ENCODE measurements at regions not wholly inside any gene's neighbourhood (a gene's known extent, or its start where the extent isn't known, plus 50 kb on each side); places are given as distances from the start of the nearest gene placed in this dataset.

- intact Hi-C loops (cut with micrococcal nuclease; ENCODE audit: unreplicated experiment): no loop called here
- CTCF ChIA-PET: no interaction called here
Observed at GRCh38 chr5:56429110-56429561, 196.0 kb upstream of the ANKRD55 start.

GRCh38 chr5:56426693-56427092, 193.6 kb upstream of the ANKRD55 start:
- BruUV-seq (replicated peaks): no TSS peak
- H3K27ac ChIP-seq (ENCODE audit: low read depth, low read length, poor library complexity, severe bottlenecking): no peak overlapping the region
- ChIA-PET CTCF (no interaction called here), POLR2A (ENCODE audit: low non-redundant PET) (no interaction called here)
- H3K4me3 ChIP-seq (ENCODE audit: low read depth, low read length, poor library complexity, severe bottlenecking): no peak overlapping the region
- TF ChIP-seq CTCF (conservative IDR thresholded peaks at IDR 0.05; ENCODE audit: low read depth, low read length): no peak
- no peak for TF ChIP-seq EZH2 (IDR thresholded peaks at IDR 0.05; ENCODE audit: borderline replicate concordance, low read depth, low read length, poor library complexity, severe bottlenecking)
- H3K4me1 ChIP-seq (ENCODE audit: insufficient read depth, low read length, poor library complexity, severe bottlenecking): no peaks in the 10 kb centered on the region
- H3K36me3 ChIP-seq (ENCODE audit: insufficient read depth, low read length, poor library complexity, severe bottlenecking): no peaks in the 10 kb centered on the region
- no peak for DNase-seq (ENCODE audit: low spot score)
- intact Hi-C loops (cut with micrococcal nuclease; ENCODE audit: unreplicated experiment): no loop called here
- no peaks in the 10 kb centered on the region for H3K27me3 ChIP-seq (replicated peaks; ENCODE audit: insufficient read depth, low read depth, low read length, poor library complexity)
- no peaks in the 10 kb centered on the region for H3K9me3 ChIP-seq (ENCODE audit: low read depth, low read length, poor library complexity, severe bottlenecking)

More at GRCh38 chr5:56429110-56429561, 196.0 kb upstream of the ANKRD55 start:
- no TSS peak for BruUV-seq (replicated peaks)
- DNase-seq (ENCODE audit: low spot score): no peak
- TF ChIP-seq EZH2 (IDR thresholded peaks at IDR 0.05; ENCODE audit: borderline replicate concordance, low read depth, low read length, poor library complexity, severe bottlenecking) (no peak), CTCF (conservative IDR thresholded peaks at IDR 0.05; ENCODE audit: low read depth, low read length) (no peak)
- H3K9me3 ChIP-seq (ENCODE audit: low read depth, low read length, poor library complexity, severe bottlenecking): no peaks in the 10 kb centered on the region
- no peak overlapping the region for H3K27ac ChIP-seq (ENCODE audit: low read depth, low read length, poor library complexity, severe bottlenecking)
- H3K36me3 ChIP-seq (ENCODE audit: insufficient read depth, low read length, poor library complexity, severe bottlenecking): no peaks in the 10 kb centered on the region
- POLR2A ChIA-PET (ENCODE audit: low non-redundant PET): no interaction called here
- no peaks in the 10 kb centered on the region for H3K4me1 ChIP-seq (ENCODE audit: insufficient read depth, low read length, poor library complexity, severe bottlenecking)
- no peaks in the 10 kb centered on the region for H3K27me3 ChIP-seq (replicated peaks; ENCODE audit: insufficient read depth, low read depth, low read length, poor library complexity)
- no peak overlapping the region for H3K4me3 ChIP-seq (ENCODE audit: low read depth, low read length, poor library complexity, severe bottlenecking)

- no TSS peak for BruUV-seq (replicated peaks)
- Histone ChIP-seq H3K4me3 (ENCODE audit: low read depth, low read length, poor library complexity, severe bottlenecking) (no peak overlapping the region), H3K36me3 (ENCODE audit: insufficient read depth, low read length, poor library complexity, severe bottlenecking) (no peaks in the 10 kb centered on the region), H3K9me3 (ENCODE audit: low read depth, low read length, poor library complexity, severe bottlenecking) (peaks cover 11% of the 10 kb centered on the region), H3K27ac (ENCODE audit: low read depth, low read length, poor library complexity, severe bottlenecking) (no peak overlapping the region), H3K4me1 (ENCODE audit: insufficient read depth, low read length, poor library complexity, severe bottlenecking) (no peaks in the 10 kb centered on the region), H3K27me3 (replicated peaks; ENCODE audit: insufficient read depth, low read depth, low read length, poor library complexity) (no peaks in the 10 kb centered on the region)
- TF ChIP-seq CTCF (conservative IDR thresholded peaks at IDR 0.05; ENCODE audit: low read depth, low read length) (no peak), EZH2 (IDR thresholded peaks at IDR 0.05; ENCODE audit: borderline replicate concordance, low read depth, low read length, poor library complexity, severe bottlenecking) (no peak)
- ChIA-PET POLR2A (ENCODE audit: low non-redundant PET) (no interaction called here), CTCF (no interaction called here)
- no peak for DNase-seq (ENCODE audit: low spot score)
- intact Hi-C loops (cut with micrococcal nuclease; ENCODE audit: unreplicated experiment): no loop called here
Observed at GRCh38 chr5:56422076-56422762, 189.1 kb upstream of the ANKRD55 start.
